ENCODE measurements at regions not wholly inside any gene's neighbourhood (a gene's known extent, or its start where the extent isn't known, plus 50 kb on each side); places are given as distances from the start of the nearest gene placed in this dataset.
"Not testable (repeated sequence)": the region's sequence is repeated elsewhere in the genome, so short reads cannot be mapped to it uniquely, and the experiment has no call there.

- not testable (repeated sequence) for TF ChIP-seq CTCF, POLR2A (IDR thresholded peaks at IDR 0.05)
Observed at GRCh38 chrX:131850964-131851363, 172.1 kb upstream of the STK26 start.
